NB4 (cell line): ENCODE measurements at regions not wholly inside any gene's neighbourhood (a gene's known extent, or its start where the extent isn't known, plus 50 kb on each side); places are given as distances from the start of the nearest gene placed in this dataset.

Experiments used
- DNase-seq: peaks from one replicate; pipeline ENCODE4 v3.0.0; 2010; ENCODE audit warnings: low read depth
- H3K4me3 ChIP-seq: one replicate; pipeline ENCODE4 v1.5.1; 2011; ENCODE audit warnings: mild to moderate bottlenecking, low read depth, low read length, moderate library complexity
- CTCF ChIP-seq: IDR thresholded peaks from one replicate; pipeline ENCODE4 v1.5.1; 2012; ENCODE audit warnings: low read depth, low read length
- MYC ChIP-seq: IDR thresholded peaks from 2 replicates; pipeline ENCODE4 v1.6.1; 2011; ENCODE audit warnings: low read depth, low read length
- POLR2A ChIP-seq: IDR thresholded peaks from 2 replicates; pipeline ENCODE4 v1.6.1; 2011; ENCODE audit warnings: mild to moderate bottlenecking; ENCODE audit not compliant: insufficient read length; ENCODE audit errors: extremely low read depth
- TF ChIP-seq, protein P1 (sequence below): IDR thresholded peaks from 2 replicates; pipeline ENCODE4 v1.6.1; 2011; ENCODE audit warnings: low read depth, low read length

DNA sequence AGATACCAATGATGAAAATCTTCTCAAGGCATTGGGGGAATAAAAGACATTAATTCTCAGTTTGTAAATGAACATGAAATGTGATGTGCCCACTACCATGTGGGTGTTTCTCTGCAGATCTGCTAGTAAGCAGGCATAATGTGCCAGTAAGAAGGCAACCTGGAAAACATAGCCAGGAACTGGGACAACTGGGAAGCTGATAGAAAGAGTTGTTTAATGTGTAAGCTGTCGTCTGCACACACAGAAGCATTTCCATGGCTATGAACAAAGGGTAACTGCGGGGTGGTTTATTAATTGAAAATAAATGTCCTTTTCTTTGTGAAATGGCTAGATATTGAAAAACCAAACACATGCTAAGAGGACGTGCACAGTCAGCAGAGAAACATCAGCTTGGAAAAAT, 52.0 kb downstream of the ZC3H11B start:
- TF ChIP-seq, protein P1, sequence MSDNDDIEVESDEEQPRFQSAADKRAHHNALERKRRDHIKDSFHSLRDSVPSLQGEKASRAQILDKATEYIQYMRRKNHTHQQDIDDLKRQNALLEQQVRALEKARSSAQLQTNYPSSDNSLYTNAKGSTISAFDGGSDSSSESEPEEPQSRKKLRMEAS: no peak
- TF ChIP-seq CTCF: no peak
- no peak for DNase-seq
- no peak overlapping the region for H3K4me3 ChIP-seq

GRCh38 chr1:219559899-219560298, 53.0 kb downstream of the ZC3H11B start:
- no peak for TF ChIP-seq CTCF
- no peak for TF ChIP-seq MYC
- TF ChIP-seq POLR2A: no peak
- TF ChIP-seq, protein P1: no peak
- no peak for DNase-seq
- H3K4me3 ChIP-seq: no peak overlapping the region

- H3K4me3 ChIP-seq: no peak overlapping the region
- no peak for DNase-seq
- TF ChIP-seq POLR2A: no peak
- TF ChIP-seq CTCF: no peak
- no peak for TF ChIP-seq MYC
- TF ChIP-seq, protein P1: no peak
Observed at GRCh38 chr1:219555806-219556205, 57.1 kb downstream of the ZC3H11B start.

DNA sequence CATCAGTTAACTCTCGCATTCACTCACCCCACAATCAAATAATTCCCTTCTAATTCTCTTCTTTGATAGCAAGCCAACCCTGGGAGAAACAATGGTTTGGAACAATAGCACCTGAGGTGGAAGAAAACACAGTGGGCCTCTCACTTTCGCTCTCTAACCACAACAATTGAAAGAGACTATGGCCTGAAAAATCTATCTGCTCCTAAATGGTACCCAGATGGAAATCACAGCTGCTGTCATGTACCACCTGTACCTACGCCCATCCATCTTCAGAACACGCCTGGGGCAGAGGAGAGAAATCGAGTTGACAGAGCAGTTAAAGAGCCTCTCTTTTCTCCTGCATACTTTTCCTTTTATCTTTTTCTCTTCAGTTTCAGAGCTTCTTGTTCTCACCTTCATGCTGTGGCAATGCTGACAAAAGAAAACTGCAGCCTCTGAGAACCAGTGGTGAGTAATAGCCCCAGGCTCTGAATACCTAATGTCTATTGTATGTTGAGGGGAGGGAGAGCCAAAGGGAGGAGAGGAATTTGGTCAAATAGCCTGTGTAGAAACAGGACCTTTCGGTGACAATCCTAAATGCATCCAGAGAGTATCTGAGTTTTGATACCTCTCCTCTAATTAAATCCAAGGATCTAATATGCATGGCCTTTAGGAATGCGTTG, 57.7 kb downstream of the ZC3H11B start:
- no peak overlapping the region for H3K4me3 ChIP-seq
- no peak for DNase-seq
- TF ChIP-seq, protein P1: no peak

DNA sequence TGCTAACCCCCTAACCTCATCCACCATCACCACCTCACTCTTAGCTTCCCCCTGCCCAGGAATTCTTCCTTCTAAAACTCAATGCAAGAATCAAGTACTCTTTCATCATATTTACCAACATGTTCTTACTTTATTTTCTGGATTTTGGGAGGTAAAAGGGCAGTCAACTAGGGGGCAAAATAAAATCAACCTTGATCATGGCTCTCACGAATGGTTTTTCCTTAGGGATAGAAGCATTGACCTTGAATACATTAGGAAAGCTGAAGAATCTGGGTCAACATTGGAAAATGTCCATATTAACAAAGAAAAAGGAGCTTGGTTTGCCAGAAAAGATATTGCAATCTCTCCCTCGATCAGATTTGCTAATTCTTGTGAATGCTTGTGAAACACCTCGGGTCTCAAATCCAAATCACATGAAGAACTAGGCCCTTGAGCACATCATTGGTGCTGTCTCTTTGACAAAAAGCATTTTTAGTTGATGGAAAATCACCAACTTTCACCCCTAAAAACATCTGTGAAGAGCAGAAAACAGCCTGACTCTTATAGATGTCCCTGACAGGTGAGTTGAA, 58.9 kb downstream of the ZC3H11B start:
- DNase-seq: no peak
- TF ChIP-seq, protein P1: no peak
- TF ChIP-seq MYC (no peak), CTCF (no peak), POLR2A (no peak)
- no peak overlapping the region for H3K4me3 ChIP-seq

DNA sequence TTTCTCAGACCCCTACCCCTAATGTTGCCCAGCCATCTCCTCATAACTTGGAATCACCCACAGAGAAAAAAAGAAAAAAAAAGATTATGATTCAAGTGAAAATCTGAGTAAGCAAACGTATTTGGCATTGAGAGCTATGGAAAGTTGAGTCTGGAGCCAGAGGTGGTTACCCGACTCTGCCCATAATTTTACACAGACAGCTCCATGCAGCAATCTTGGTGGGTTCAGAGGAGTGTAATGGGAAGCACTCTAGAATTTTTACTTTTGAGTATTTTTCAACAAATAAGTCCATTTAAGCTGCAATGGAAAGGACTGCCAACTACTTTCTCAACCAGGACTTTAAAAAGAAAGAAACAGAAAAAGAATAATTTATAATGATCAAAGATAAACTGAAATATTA, 62.7 kb downstream of the ZC3H11B start:
- no peak overlapping the region for H3K4me3 ChIP-seq
- TF ChIP-seq CTCF (no peak), MYC (no peak), POLR2A (no peak)
- TF ChIP-seq, protein P1: no peak
- DNase-seq: no peak
